ENCODE measurements at regions not wholly inside any gene's neighbourhood (a gene's known extent, or its start where the extent isn't known, plus 50 kb on each side); places are given as distances from the start of the nearest gene placed in this dataset.

GRCh38 chr4:183384516-183384915, 59.9 kb upstream of the CDKN2AIP start:
- no peak overlapping the region for H3K27ac ChIP-seq (replicated peaks)
- peaks cover 34% of the 10 kb centered on the region for H3K27me3 ChIP-seq (ENCODE audit: low read depth)
- intact Hi-C loops (cut with micrococcal nuclease) = no loop called here
- H3K9me3 ChIP-seq (replicated peaks) = peaks cover 14% of the 10 kb centered on the region
- TF ChIP-seq CTCF (IDR thresholded peaks at IDR 0.05; ENCODE audit: borderline replicate concordance) = no peak
- DNase-seq = no peak
- no peaks in the 10 kb centered on the region for H3K4me1 ChIP-seq
- H3K36me3 ChIP-seq = no peaks in the 10 kb centered on the region
- H3K4me3 ChIP-seq = no peak overlapping the region

- intact Hi-C loops (cut with micrococcal nuclease) = no loop called here
- H3K36me3 ChIP-seq = no peaks in the 10 kb centered on the region
- H3K27ac ChIP-seq (replicated peaks) = no peak overlapping the region
- H3K4me1 ChIP-seq = no peaks in the 10 kb centered on the region
- no peak for DNase-seq
- no peak for TF ChIP-seq CTCF (IDR thresholded peaks at IDR 0.05; ENCODE audit: borderline replicate concordance)
- peaks cover 14% of the 10 kb centered on the region for H3K9me3 ChIP-seq (replicated peaks)
- peaks cover 37% of the 10 kb centered on the region for H3K27me3 ChIP-seq (ENCODE audit: low read depth)
- H3K4me3 ChIP-seq = no peak overlapping the region
Measured at GRCh38 chr4:183384983-183385382, 59.5 kb upstream of the CDKN2AIP start.

- Histone ChIP-seq H3K27me3 (ENCODE audit: low read depth) (peaks cover 61% of the 10 kb centered on the region), H3K36me3 (no peaks in the 10 kb centered on the region), H3K9me3 (replicated peaks) (peaks cover 14% of the 10 kb centered on the region), H3K27ac (replicated peaks) (no peak overlapping the region), H3K4me1 (no peaks in the 10 kb centered on the region), H3K4me3 (no peak overlapping the region)
- DNase-seq = no peak
- intact Hi-C loops (cut with micrococcal nuclease) = no loop called here
- TF ChIP-seq CTCF (IDR thresholded peaks at IDR 0.05; ENCODE audit: borderline replicate concordance) = no peak
Measured at GRCh38 chr4:183388021-183388420, 56.4 kb upstream of the CDKN2AIP start.

GRCh38 chr4:183388777-183389176, 55.7 kb upstream of the CDKN2AIP start:
- no peak overlapping the region for H3K4me3 ChIP-seq
- intact Hi-C loops (cut with micrococcal nuclease) = no loop called here
- no peak for TF ChIP-seq CTCF (IDR thresholded peaks at IDR 0.05; ENCODE audit: borderline replicate concordance)
- peaks cover 58% of the 10 kb centered on the region for H3K27me3 ChIP-seq (ENCODE audit: low read depth)
- peaks cover 14% of the 10 kb centered on the region for H3K9me3 ChIP-seq (replicated peaks)
- H3K27ac ChIP-seq (replicated peaks) = no peak overlapping the region
- no peaks in the 10 kb centered on the region for H3K36me3 ChIP-seq
- H3K4me1 ChIP-seq = no peaks in the 10 kb centered on the region
- no peak for DNase-seq

- peaks cover 67% of the 10 kb centered on the region for H3K27me3 ChIP-seq (ENCODE audit: low read depth)
- H3K4me3 ChIP-seq = no peak overlapping the region
- intact Hi-C loops (cut with micrococcal nuclease) = no loop called here
- no peak for DNase-seq
- H3K9me3 ChIP-seq (replicated peaks) = no peaks in the 10 kb centered on the region
- no peak overlapping the region for H3K27ac ChIP-seq (replicated peaks)
- H3K36me3 ChIP-seq = no peaks in the 10 kb centered on the region
- TF ChIP-seq CTCF (IDR thresholded peaks at IDR 0.05; ENCODE audit: borderline replicate concordance) = no peak
- no peaks in the 10 kb centered on the region for H3K4me1 ChIP-seq
Measured at GRCh38 chr4:183390374-183390773, 54.1 kb upstream of the CDKN2AIP start.

- DNase-seq = no peak
- Histone ChIP-seq H3K36me3 (no peaks in the 10 kb centered on the region), H3K27ac (replicated peaks) (no peak overlapping the region), H3K27me3 (ENCODE audit: low read depth) (peaks cover 67% of the 10 kb centered on the region), H3K4me3 (no peak overlapping the region), H3K4me1 (no peaks in the 10 kb centered on the region), H3K9me3 (replicated peaks) (no peaks in the 10 kb centered on the region)
- no peak for TF ChIP-seq CTCF (IDR thresholded peaks at IDR 0.05; ENCODE audit: borderline replicate concordance)
- intact Hi-C loops (cut with micrococcal nuclease) = no loop called here
Measured at GRCh38 chr4:183391204-183391603, 53.2 kb upstream of the CDKN2AIP start.

Data from left ventricle myocardium inferior (tissue), 1 donor.